PFSK-1 (cell line): ENCODE measurements at regions not wholly inside any gene's neighbourhood (a gene's known extent, or its start where the extent isn't known, plus 50 kb on each side); places are given as distances from the start of the nearest gene placed in this dataset.

Experiments used
- FOXP2 ChIP-seq: optimal IDR thresholded peaks from 2 replicates; pipeline ENCODE3; 2011; ENCODE audit warnings: borderline replicate concordance, control low read depth, inconsistent platforms; ENCODE audit not compliant: insufficient read depth; ENCODE audit errors: extremely low read length, extremely low read depth
- POLR2AphosphoS5 ChIP-seq: IDR thresholded peaks from 2 replicates; pipeline ENCODE4 v1.6.1; 2012; ENCODE audit warnings: low read depth, mild to moderate bottlenecking, control low read depth, low read length, moderate library complexity
- SIN3A ChIP-seq: IDR thresholded peaks from 2 replicates; pipeline ENCODE4 v1.6.1; 2012; ENCODE audit warnings: mild to moderate bottlenecking, low read length, moderate library complexity, borderline replicate concordance; ENCODE audit not compliant: insufficient read depth
- TAF1 ChIP-seq: IDR thresholded peaks from 2 replicates; pipeline ENCODE4 v1.6.1; 2012; ENCODE audit warnings: low read length, control low read depth, borderline replicate concordance; ENCODE audit not compliant: insufficient read depth
- TF ChIP-seq, protein P1 (sequence below), 2 experiments: IDR thresholded peaks; 2 replicates each; pipeline versions ENCODE4 v1.6.1 to v1.8.0; 2011 to 2012; ENCODE audit warnings: low read depth in 2 of 2, low read length in 2 of 2, control low read depth in 1 of 2, inconsistent platforms in 1 of 2, mild to moderate bottlenecking in 1 of 2, moderate library complexity in 1 of 2; ENCODE audit not compliant: insufficient read depth in 1 of 2

DNA sequence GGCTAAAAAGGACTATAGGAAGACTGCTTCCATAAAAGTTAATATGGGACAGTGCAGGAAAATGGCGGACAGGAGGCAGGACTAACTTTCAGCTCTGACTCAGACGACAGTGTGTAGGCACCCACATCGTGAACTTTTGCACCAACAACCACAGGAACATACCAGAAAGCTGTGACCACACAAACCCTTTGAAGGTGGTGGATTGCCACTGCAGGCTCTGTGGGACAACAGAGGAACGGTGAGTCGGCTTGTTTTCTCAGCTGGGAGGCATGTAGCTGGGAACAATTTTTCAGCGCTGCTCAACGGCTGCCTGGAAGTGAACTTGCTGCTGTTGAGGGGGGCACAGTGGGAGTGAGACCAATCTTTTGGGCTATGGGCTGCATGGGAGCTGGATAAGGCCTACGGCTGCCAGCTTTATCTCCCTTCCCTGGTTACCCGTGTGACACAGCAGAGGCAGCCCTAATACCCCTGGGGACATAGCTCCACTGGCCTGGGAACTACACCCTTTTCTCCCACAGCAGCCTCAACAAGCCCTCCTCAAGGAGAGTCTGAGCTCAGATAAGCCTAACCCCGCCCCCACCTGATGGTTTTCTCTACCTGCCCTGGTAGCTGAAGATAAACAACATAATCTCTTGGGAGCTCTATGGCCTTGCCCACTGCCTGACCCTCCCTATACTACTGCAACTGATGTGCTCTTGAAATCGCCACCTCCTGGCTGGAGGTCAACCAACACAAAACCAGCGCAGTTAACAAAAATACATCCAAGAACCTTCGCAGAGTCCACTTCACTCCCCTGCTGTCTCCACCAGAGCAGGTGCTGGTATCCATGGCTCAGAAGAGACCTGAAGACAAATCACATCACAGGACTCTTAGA, 1537.0 kb downstream of the C4orf33 start:
- no peak for TF ChIP-seq POLR2AphosphoS5
- TF ChIP-seq, protein P1, sequence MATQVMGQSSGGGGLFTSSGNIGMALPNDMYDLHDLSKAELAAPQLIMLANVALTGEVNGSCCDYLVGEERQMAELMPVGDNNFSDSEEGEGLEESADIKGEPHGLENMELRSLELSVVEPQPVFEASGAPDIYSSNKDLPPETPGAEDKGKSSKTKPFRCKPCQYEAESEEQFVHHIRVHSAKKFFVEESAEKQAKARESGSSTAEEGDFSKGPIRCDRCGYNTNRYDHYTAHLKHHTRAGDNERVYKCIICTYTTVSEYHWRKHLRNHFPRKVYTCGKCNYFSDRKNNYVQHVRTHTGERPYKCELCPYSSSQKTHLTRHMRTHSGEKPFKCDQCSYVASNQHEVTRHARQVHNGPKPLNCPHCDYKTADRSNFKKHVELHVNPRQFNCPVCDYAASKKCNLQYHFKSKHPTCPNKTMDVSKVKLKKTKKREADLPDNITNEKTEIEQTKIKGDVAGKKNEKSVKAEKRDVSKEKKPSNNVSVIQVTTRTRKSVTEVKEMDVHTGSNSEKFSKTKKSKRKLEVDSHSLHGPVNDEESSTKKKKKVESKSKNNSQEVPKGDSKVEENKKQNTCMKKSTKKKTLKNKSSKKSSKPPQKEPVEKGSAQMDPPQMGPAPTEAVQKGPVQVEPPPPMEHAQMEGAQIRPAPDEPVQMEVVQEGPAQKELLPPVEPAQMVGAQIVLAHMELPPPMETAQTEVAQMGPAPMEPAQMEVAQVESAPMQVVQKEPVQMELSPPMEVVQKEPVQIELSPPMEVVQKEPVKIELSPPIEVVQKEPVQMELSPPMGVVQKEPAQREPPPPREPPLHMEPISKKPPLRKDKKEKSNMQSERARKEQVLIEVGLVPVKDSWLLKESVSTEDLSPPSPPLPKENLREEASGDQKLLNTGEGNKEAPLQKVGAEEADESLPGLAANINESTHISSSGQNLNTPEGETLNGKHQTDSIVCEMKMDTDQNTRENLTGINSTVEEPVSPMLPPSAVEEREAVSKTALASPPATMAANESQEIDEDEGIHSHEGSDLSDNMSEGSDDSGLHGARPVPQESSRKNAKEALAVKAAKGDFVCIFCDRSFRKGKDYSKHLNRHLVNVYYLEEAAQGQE (IDR thresholded peaks at IDR 0.05; ENCODE audit: insufficient read depth in 1 of 2, low read depth in 2 of 2, low read length in 2 of 2), result no peak

DNA sequence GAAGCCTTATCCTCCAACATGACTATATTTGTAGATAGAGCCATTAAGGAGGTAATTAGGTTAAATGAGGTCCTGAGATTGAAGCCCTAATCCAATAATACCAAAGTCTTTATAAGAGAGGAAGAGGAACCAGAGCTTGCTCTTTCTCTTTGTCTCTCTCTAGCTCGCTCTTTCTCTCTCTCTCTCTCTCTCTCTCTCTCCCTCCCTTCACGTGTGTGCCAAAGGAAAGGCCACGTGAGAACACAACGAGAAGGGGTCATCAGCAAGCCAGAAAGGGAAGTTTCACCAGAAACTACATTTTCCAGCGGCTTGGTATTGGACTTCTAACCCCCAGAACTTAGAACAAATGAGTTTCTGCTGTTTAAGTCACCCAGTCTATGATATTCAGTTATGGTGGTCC, 1540.5 kb downstream of the C4orf33 start:
- TF ChIP-seq FOXP2, result no peak
- TF ChIP-seq POLR2AphosphoS5, result no peak

DNA sequence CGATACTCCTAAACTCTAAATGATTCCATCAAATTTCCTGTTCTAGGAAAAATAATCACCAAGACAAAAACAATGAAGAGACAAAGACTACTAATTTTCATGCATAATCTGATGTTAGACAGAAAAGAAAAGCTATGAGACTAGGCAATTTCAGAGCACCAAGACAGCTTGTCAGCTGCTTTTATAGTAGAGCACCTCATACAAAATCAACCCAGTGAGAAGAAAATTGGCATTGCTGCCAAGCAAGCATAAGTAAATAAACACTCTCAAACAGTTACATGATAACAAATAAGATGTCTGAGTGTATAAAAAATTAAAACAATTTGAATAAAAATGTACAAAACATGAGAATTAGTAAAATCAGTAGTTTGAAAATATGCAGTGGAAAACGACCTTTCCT, 1544.6 kb downstream of the C4orf33 start:
- TF ChIP-seq, protein P1 (IDR thresholded peaks at IDR 0.05; ENCODE audit: insufficient read depth in 1 of 2, low read depth in 2 of 2, low read length in 2 of 2), result no peak
- no peak for TF ChIP-seq TAF1
- TF ChIP-seq SIN3A, result no peak
- no peak for TF ChIP-seq POLR2AphosphoS5
- no peak for TF ChIP-seq FOXP2

DNA sequence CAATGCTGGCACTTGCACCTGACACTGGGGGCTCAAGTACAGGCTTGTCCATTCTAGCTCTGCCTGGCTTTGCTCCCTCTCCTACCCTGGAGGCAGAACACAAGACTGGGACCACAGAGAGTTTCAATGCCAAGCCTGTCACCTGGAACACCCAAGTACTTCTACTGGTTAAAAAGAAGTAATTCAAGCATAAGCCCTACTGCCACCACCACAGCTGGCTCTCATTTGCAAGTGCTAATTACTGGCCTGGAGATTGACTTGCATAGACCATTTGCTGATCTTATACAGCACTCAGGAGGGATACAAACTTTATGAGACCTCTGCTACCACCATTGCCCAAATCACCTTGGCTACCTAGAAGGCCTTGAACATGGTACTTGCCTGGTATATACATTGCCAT, 1550.9 kb downstream of the C4orf33 start:
- TF ChIP-seq FOXP2 (no peak), TAF1 (no peak), POLR2AphosphoS5 (no peak), SIN3A (no peak)
- TF ChIP-seq, protein P1 (IDR thresholded peaks at IDR 0.05; ENCODE audit: insufficient read depth in 1 of 2, low read depth in 2 of 2, low read length in 2 of 2), result no peak

DNA sequence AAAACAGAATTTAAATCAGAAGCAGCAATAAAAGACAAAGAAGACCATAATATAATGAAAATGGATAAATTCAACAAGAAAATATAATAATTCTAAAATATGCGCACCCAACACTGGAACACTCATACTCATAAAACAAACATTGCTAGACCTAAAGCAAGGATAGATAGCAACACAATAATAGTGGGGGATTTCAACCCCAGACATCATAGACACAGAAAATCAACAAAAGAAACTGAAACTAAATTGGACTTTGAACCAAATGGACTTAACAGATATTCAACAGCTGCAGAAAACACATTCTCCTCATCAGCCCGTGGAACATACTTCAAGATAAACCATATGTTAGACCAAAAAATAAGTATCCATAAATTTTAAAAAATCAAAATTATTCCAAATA, 1552.6 kb downstream of the C4orf33 start:
- TF ChIP-seq FOXP2, result no peak
- no peak for TF ChIP-seq SIN3A
- TF ChIP-seq TAF1, result no peak
- TF ChIP-seq, protein P1 (IDR thresholded peaks at IDR 0.05; ENCODE audit: insufficient read depth in 1 of 2, low read depth in 2 of 2, low read length in 2 of 2), result no peak
- TF ChIP-seq POLR2AphosphoS5, result no peak
